ENCODE measurements at regions not wholly inside any gene's neighbourhood (a gene's known extent, or its start where the extent isn't known, plus 50 kb on each side); places are given as distances from the start of the nearest gene placed in this dataset.

GRCh38 chr7:9250876-9251275, 817.5 kb downstream of the NXPH1 start:
- H3K36me3 Mint-ChIP-seq (ENCODE audit: low read depth): no peaks in the 10 kb centered on the region
- no peaks in the 10 kb centered on the region for H3K27me3 Mint-ChIP-seq
- no peak for DNase-seq
- H3K4me3 Mint-ChIP-seq: no peak overlapping the region
- H3K27ac Mint-ChIP-seq: no peak overlapping the region
- intact Hi-C loops (cut with micrococcal nuclease): no loop called here
- H3K4me1 Mint-ChIP-seq (ENCODE audit: low read depth): no peaks in the 10 kb centered on the region
- CTCF ChIA-PET: no interaction called here
- peaks cover 23% of the 10 kb centered on the region for H3K9me3 Mint-ChIP-seq
- POLR2A ChIA-PET: no interaction called here
- ATAC-seq: no peak
- no peak for TF ChIP-seq CTCF (IDR thresholded peaks at IDR 0.05)

- CTCF ChIA-PET: no interaction called here
- Mint-ChIP-seq H3K9me3 (peaks cover 15% of the 10 kb centered on the region), H3K4me3 (no peak overlapping the region), H3K36me3 (ENCODE audit: low read depth) (no peaks in the 10 kb centered on the region), H3K27me3 (no peaks in the 10 kb centered on the region), H3K4me1 (ENCODE audit: low read depth) (no peaks in the 10 kb centered on the region), H3K27ac (no peak overlapping the region)
- intact Hi-C loops (cut with micrococcal nuclease): no loop called here
- TF ChIP-seq CTCF (IDR thresholded peaks at IDR 0.05): no peak
- no peak for DNase-seq
- POLR2A ChIA-PET: no interaction called here
- no peak for ATAC-seq
Observed at GRCh38 chr7:9264395-9264794, 831.0 kb downstream of the NXPH1 start.

GRCh38 chr7:9280088-9280487, 846.7 kb downstream of the NXPH1 start:
- H3K9me3 Mint-ChIP-seq: peaks cover 5% of the 10 kb centered on the region
- H3K4me1 Mint-ChIP-seq (ENCODE audit: low read depth): no peaks in the 10 kb centered on the region
- CTCF ChIA-PET: no interaction called here
- intact Hi-C loops (cut with micrococcal nuclease): no loop called here
- no peak for TF ChIP-seq CTCF (IDR thresholded peaks at IDR 0.05)
- ATAC-seq: no peak
- no peak overlapping the region for H3K27ac Mint-ChIP-seq
- no peaks in the 10 kb centered on the region for H3K36me3 Mint-ChIP-seq (ENCODE audit: low read depth)
- no peak for DNase-seq
- no peak overlapping the region for H3K4me3 Mint-ChIP-seq
- POLR2A ChIA-PET: no interaction called here
- H3K27me3 Mint-ChIP-seq: no peaks in the 10 kb centered on the region

GRCh38 chr7:9283246-9283645, 849.8 kb downstream of the NXPH1 start:
- H3K4me1 Mint-ChIP-seq (ENCODE audit: low read depth): no peaks in the 10 kb centered on the region
- intact Hi-C loops (cut with micrococcal nuclease): no loop called here
- DNase-seq (no peak), ATAC-seq (no peak)
- ChIA-PET CTCF (no interaction called here), POLR2A (no interaction called here)
- no peaks in the 10 kb centered on the region for H3K36me3 Mint-ChIP-seq (ENCODE audit: low read depth)
- no peak overlapping the region for H3K27ac Mint-ChIP-seq
- no peak for TF ChIP-seq CTCF (IDR thresholded peaks at IDR 0.05)
- no peaks in the 10 kb centered on the region for H3K27me3 Mint-ChIP-seq
- H3K9me3 Mint-ChIP-seq: peaks cover 13% of the 10 kb centered on the region
- no peak overlapping the region for H3K4me3 Mint-ChIP-seq

- no peak for ATAC-seq
- Mint-ChIP-seq H3K4me3 (no peak overlapping the region), H3K4me1 (ENCODE audit: low read depth) (no peaks in the 10 kb centered on the region), H3K27me3 (no peaks in the 10 kb centered on the region), H3K27ac (no peak overlapping the region), H3K36me3 (ENCODE audit: low read depth) (no peaks in the 10 kb centered on the region), H3K9me3 (peaks cover 6% of the 10 kb centered on the region)
- DNase-seq: no peak
- ChIA-PET POLR2A (no interaction called here), CTCF (no interaction called here)
- intact Hi-C loops (cut with micrococcal nuclease): no loop called here
- TF ChIP-seq CTCF (IDR thresholded peaks at IDR 0.05): no peak
Observed at GRCh38 chr7:9302436-9302835, 869.0 kb downstream of the NXPH1 start.
